ENCODE measurements at regions not wholly inside any gene's neighbourhood (a gene's known extent, or its start where the extent isn't known, plus 50 kb on each side); places are given as distances from the start of the nearest gene placed in this dataset.

DNA sequence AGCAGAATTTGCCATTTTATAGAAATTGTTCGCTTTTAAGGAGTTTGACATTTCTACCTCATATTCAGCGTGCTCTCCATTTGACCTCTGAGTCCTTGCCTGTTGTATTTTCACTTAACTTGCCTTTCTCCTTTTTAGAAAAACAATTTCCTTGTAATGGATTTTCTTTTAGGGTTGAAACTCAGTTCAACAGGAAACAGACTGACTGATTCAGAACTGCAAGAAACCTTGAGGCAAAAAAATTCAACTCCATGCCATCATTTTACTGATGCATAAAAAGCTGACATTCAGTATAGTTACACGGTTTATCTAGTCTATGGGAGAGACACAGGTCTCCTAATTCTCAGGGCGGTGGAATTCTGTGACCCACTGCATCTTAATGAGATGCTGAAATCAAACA is 59.8 kb downstream of the MRPS30 start:
- Histone ChIP-seq H3K36me3 (ENCODE audit: control insufficient read depth in 2 of 2, insufficient read depth in 1 of 2, low read length in 2 of 2) (no peaks in the 10 kb centered on the region), H3K9me3 (ENCODE audit: control insufficient read depth, insufficient read depth, low read depth, low read length) (no peaks in the 10 kb centered on the region), H3K4me3 (ENCODE audit: low read depth, low read length) (no peak overlapping the region), H3K4me1 (ENCODE audit: control insufficient read depth, insufficient read depth, low read length) (no peaks in the 10 kb centered on the region), H3K27ac (ENCODE audit: extremely low read depth, low read depth, low read length) (no peak overlapping the region)
- no peak for TF ChIP-seq HOXD13 (CRISPR knock-in tag; IDR thresholded peaks at IDR 0.05; ENCODE audit: borderline replicate concordance)
- no peak for TF ChIP-seq ZNF76 (tag by site-specific recombination; IDR thresholded peaks at IDR 0.05; ENCODE audit: borderline replicate concordance, low read depth)
- TF ChIP-seq ELK4 (IDR thresholded peaks at IDR 0.05; ENCODE audit: borderline replicate concordance, low read depth, low read length): no peak
- TF ChIP-seq ZNF114 (tag by site-specific recombination; IDR thresholded peaks at IDR 0.05): no peak
- TF ChIP-seq, protein P1, sequence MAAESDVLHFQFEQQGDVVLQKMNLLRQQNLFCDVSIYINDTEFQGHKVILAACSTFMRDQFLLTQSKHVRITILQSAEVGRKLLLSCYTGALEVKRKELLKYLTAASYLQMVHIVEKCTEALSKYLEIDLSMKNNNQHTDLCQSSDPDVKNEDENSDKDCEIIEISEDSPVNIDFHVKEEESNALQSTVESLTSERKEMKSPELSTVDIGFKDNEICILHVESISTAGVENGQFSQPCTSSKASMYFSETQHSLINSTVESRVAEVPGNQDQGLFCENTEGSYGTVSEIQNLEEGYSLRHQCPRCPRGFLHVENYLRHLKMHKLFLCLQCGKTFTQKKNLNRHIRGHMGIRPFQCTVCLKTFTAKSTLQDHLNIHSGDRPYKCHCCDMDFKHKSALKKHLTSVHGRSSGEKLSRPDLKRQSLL (tag by site-specific recombination; IDR thresholded peaks at IDR 0.05): no peak
- no peak for TF ChIP-seq ZNF658 (tag by site-specific recombination; IDR thresholded peaks at IDR 0.05)
- no peak for TF ChIP-seq ZNF560 (tag by site-specific recombination; IDR thresholded peaks at IDR 0.05; ENCODE audit: borderline replicate concordance)
- no peak for TF ChIP-seq ZNF521 (tag by site-specific recombination; IDR thresholded peaks at IDR 0.05)
- TF ChIP-seq ZNF221 (tag by site-specific recombination; IDR thresholded peaks at IDR 0.05; ENCODE audit: borderline replicate concordance): no peak
- TF ChIP-seq ZNF626 (tag by site-specific recombination; IDR thresholded peaks at IDR 0.05): no peak
- TF ChIP-seq KLF7 (tag by site-specific recombination; IDR thresholded peaks at IDR 0.05; ENCODE audit: borderline replicate concordance): no peak
- no peak for TF ChIP-seq ZNF391 (tag by site-specific recombination; IDR thresholded peaks at IDR 0.05; ENCODE audit: borderline replicate concordance, low read depth)
- TF ChIP-seq ZNF335 (tag by site-specific recombination; conservative IDR thresholded peaks at IDR 0.05): no peak
- no peak for TF ChIP-seq ZNF311 (tag by site-specific recombination; IDR thresholded peaks at IDR 0.05; ENCODE audit: borderline replicate concordance)
- no peak for TF ChIP-seq ZNF548 (tag by site-specific recombination; IDR thresholded peaks at IDR 0.05)
- TF ChIP-seq PBX3 (CRISPR knock-in tag; IDR thresholded peaks at IDR 0.05): no peak
- CTCF ChIA-PET: no interaction called here
- POLR2A ChIA-PET: no interaction called here

DNA sequence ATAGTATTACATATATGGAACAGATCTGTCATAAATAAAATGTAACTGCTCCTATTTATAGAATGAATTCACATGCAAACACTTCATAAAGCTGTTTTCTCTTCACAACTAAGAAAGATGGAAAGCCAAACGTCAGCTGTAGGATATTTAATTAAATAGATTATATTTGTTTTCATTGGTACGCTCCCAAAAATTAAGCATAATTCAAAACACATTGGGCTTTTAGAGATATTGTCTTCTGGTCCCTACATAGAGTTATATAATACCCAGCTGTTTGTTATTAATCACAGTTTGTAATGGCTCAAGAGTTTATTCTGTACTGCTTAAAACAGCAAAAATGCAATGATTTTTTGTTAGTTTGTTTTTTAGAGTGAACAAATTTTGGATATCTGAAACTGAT is 61.2 kb downstream of the MRPS30 start:
- ChIA-PET CTCF (interaction anchor here (0.6 kb wide), 1 partner anchor 353 kb away, joined by 5 read pairs; no protein-coding TSS in a partner anchor), POLR2A (no interaction called here)
- H3K27ac ChIP-seq (ENCODE audit: extremely low read depth, low read depth, low read length): no peak overlapping the region
- no peaks in the 10 kb centered on the region for H3K4me1 ChIP-seq (ENCODE audit: control insufficient read depth, insufficient read depth, low read length)
- no peaks in the 10 kb centered on the region for H3K36me3 ChIP-seq (ENCODE audit: control insufficient read depth in 2 of 2, insufficient read depth in 1 of 2, low read length in 2 of 2)
- no peaks in the 10 kb centered on the region for H3K9me3 ChIP-seq (ENCODE audit: control insufficient read depth, insufficient read depth, low read depth, low read length)
- H3K4me3 ChIP-seq (ENCODE audit: low read depth, low read length): no peak overlapping the region
- TF ChIP-seq ZFP37 (tag by site-specific recombination; IDR thresholded peaks at IDR 0.05) (no peak), ZNF184 (tag by site-specific recombination; IDR thresholded peaks at IDR 0.05) (no peak), KLF8 (tag by site-specific recombination; IDR thresholded peaks at IDR 0.05) (no peak), ZNF112 (tag by site-specific recombination; IDR thresholded peaks at IDR 0.05) (no peak), ZNF202 (tag by site-specific recombination; IDR thresholded peaks at IDR 0.05; ENCODE audit: borderline replicate concordance) (no peak), EGR2 (tag by site-specific recombination; IDR thresholded peaks at IDR 0.05; ENCODE audit: low read depth) (no peak), ZNF521 (tag by site-specific recombination; IDR thresholded peaks at IDR 0.05) (no peak), OSR2 (tag by site-specific recombination; IDR thresholded peaks at IDR 0.05) (no peak), BCL6B (tag by site-specific recombination; IDR thresholded peaks at IDR 0.05) (no peak), ZNF776 (tag by site-specific recombination; IDR thresholded peaks at IDR 0.05; ENCODE audit: borderline replicate concordance) (no peak), TRIM28 (IDR thresholded peaks at IDR 0.05; ENCODE audit: borderline replicate concordance, low read length) (no peak), GLI4 (tag by site-specific recombination; IDR thresholded peaks at IDR 0.05) (no peak), ZNF610 (tag by site-specific recombination; IDR thresholded peaks at IDR 0.05; ENCODE audit: borderline replicate concordance) (no peak), ZNF394 (tag by site-specific recombination; IDR thresholded peaks at IDR 0.05; ENCODE audit: borderline replicate concordance) (no peak), ZNF660 (tag by site-specific recombination; IDR thresholded peaks at IDR 0.05) (no peak)
- TF ChIP-seq, protein P2, sequence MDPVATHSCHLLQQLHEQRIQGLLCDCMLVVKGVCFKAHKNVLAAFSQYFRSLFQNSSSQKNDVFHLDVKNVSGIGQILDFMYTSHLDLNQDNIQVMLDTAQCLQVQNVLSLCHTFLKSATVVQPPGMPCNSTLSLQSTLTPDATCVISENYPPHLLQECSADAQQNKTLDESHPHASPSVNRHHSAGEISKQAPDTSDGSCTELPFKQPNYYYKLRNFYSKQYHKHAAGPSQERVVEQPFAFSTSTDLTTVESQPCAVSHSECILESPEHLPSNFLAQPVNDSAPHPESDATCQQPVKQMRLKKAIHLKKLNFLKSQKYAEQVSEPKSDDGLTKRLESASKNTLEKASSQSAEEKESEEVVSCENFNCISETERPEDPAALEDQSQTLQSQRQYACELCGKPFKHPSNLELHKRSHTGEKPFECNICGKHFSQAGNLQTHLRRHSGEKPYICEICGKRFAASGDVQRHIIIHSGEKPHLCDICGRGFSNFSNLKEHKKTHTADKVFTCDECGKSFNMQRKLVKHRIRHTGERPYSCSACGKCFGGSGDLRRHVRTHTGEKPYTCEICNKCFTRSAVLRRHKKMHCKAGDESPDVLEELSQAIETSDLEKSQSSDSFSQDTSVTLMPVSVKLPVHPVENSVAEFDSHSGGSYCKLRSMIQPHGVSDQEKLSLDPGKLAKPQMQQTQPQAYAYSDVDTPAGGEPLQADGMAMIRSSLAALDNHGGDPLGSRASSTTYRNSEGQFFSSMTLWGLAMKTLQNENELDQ (tag by site-specific recombination; IDR thresholded peaks at IDR 0.05; ENCODE audit: low read depth): no peak

Measured in HEK293 (cell line).